Keratinocyte (primary cell): ENCODE measurements at regions not wholly inside any gene's neighbourhood (a gene's known extent, or its start where the extent isn't known, plus 50 kb on each side); places are given as distances from the start of the nearest gene placed in this dataset.

ENCODE experiments used
- DNase-seq: peaks from one replicate; pipeline ENCODE4 v3.0.0-alpha.2; 2011; ENCODE audit warnings: low read depth, missing footprints, low spot score
- FAIRE-seq: peaks from 2 replicates; lab custom pipeline; 2011; peaks lifted over from hg19 to GRCh38; lab: Jason Lieb, UNC
- H2AFZ ChIP-seq: 2 replicates; pipeline ENCODE4 v1.6.0; 2012; ENCODE audit warnings: low read length, control low read depth, inconsistent platforms; ENCODE audit not compliant: control insufficient read depth
- H3K27ac ChIP-seq: 2 replicates; pipeline ENCODE4 v1.5.1; 2011; ENCODE audit warnings: low read length; ENCODE audit not compliant: control insufficient read depth, insufficient read depth
- H3K27me3 ChIP-seq: 3 replicates; pipeline ENCODE4 v1.6.0; 2011; ENCODE audit warnings: low read length; ENCODE audit not compliant: control insufficient read depth, insufficient read depth; ENCODE audit errors: extremely low read depth
- H3K36me3 ChIP-seq, 2 experiments: 2 replicates in 1 of 2; 3 replicates in 1 of 2; pipeline ENCODE4 v1.5.1; 2011; ENCODE audit warnings: low read length in 2 of 2, mild to moderate bottlenecking in 1 of 2; ENCODE audit not compliant: control insufficient read depth in 2 of 2, insufficient read depth in 2 of 2; ENCODE audit errors: extremely low read depth in 1 of 2
- H3K4me1 ChIP-seq: 3 replicates; pipeline ENCODE4 v1.5.1; 2011; ENCODE audit warnings: low read length; ENCODE audit not compliant: control insufficient read depth, insufficient read depth; ENCODE audit errors: extremely low read depth
- H3K4me2 ChIP-seq: 3 replicates; pipeline ENCODE4 v1.6.0; 2011; ENCODE audit warnings: low read depth, low read length; ENCODE audit not compliant: control insufficient read depth, insufficient read depth; ENCODE audit errors: extremely low read depth
- H3K4me3 ChIP-seq, 3 experiments: fragments of 200-600 bp in 1 of 3; sonication (generic) in 1 of 3; 2 replicates in 2 of 3; 3 replicates in 1 of 3; pipeline ENCODE4 v1.5.1; 2011 to 2016; ENCODE audit warnings: low read length in 3 of 3, mild to moderate bottlenecking in 3 of 3, control low read depth in 2 of 3, inconsistent platforms in 1 of 3, low read depth in 1 of 3, mixed read lengths in 1 of 3, mixed run types in 1 of 3, moderate library complexity in 1 of 3; ENCODE audit not compliant: control insufficient read depth in 2 of 3, insufficient read depth in 2 of 3; ENCODE audit errors: extremely low read depth in 1 of 3
- H3K79me2 ChIP-seq: 2 replicates; pipeline ENCODE4 v1.6.0; 2012; ENCODE audit warnings: low read length; ENCODE audit not compliant: control insufficient read depth, insufficient read depth
- H3K9ac ChIP-seq: 3 replicates; pipeline ENCODE4 v1.6.0; 2011; ENCODE audit warnings: low read length; ENCODE audit not compliant: control insufficient read depth, insufficient read depth; ENCODE audit errors: extremely low read depth
- H3K9me1 ChIP-seq: 3 replicates; pipeline ENCODE4 v1.6.0; 2011; ENCODE audit warnings: low read length; ENCODE audit not compliant: control insufficient read depth, insufficient read depth; ENCODE audit errors: extremely low read depth
- H3K9me3 ChIP-seq: 2 replicates; pipeline ENCODE4 v1.5.1; 2012; ENCODE audit warnings: low read depth, low read length; ENCODE audit not compliant: control insufficient read depth
- H4K20me1 ChIP-seq: 3 replicates; pipeline ENCODE4 v1.6.0; 2011; ENCODE audit warnings: low read length; ENCODE audit not compliant: control insufficient read depth, insufficient read depth; ENCODE audit errors: extremely low read depth
- EZH2 ChIP-seq: IDR thresholded peaks from one replicate; pipeline ENCODE4 v1.6.1; 2012; ENCODE audit warnings: inconsistent platforms, mild to moderate bottlenecking, low read length, moderate library complexity
- dilution Hi-C: fragments of 300-500 bp; cut with MboI; formaldehyde crosslinking; loops from one replicate; pipeline ENCODE4 v1.7.0; 2020; ENCODE audit warnings: low sequenced_read_pairs; ENCODE audit not compliant: extremely low pct_ligation_motif_present
- TF ChIP-seq, protein P1 (sequence below), 3 experiments: IDR thresholded peaks in 1 of 3; conservative IDR thresholded peaks in 1 of 3; optimal IDR thresholded peaks in 1 of 3; 2 replicates in 2 of 3; 3 replicates in 1 of 3; pipeline versions ENCODE3 to v1.5.1; 2011; ENCODE audit warnings: low read length in 3 of 3, mild to moderate bottlenecking in 3 of 3, moderate library complexity in 2 of 3, control low read depth in 1 of 3, inconsistent platforms in 1 of 3; ENCODE audit not compliant: insufficient read depth in 2 of 3; ENCODE audit errors: extremely low read depth in 1 of 3

DNA sequence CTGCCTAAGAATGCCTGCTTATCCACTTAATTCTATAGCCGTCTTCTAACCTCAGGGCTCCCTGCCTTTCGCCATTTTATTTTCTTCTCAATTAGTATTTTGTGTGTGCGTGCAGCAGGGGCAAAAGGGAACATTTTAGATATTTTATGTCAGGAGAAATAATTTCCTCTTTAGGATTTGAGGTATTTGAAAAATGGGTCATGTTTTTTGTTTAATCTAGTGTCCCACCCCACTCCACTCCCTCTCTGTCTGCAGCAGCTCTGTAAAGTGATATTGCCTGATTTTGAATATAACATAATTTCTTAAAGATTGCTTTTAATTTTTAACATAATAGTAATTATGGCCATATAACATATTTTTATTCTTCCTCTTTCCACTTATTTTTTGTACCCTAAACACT lies 593.2 kb upstream of the DPPA4 start:
- FAIRE-seq (no peak), DNase-seq (no peak)
- H3K9me1 ChIP-seq, result no peaks in the 10 kb centered on the region
- TF ChIP-seq, protein P1, sequence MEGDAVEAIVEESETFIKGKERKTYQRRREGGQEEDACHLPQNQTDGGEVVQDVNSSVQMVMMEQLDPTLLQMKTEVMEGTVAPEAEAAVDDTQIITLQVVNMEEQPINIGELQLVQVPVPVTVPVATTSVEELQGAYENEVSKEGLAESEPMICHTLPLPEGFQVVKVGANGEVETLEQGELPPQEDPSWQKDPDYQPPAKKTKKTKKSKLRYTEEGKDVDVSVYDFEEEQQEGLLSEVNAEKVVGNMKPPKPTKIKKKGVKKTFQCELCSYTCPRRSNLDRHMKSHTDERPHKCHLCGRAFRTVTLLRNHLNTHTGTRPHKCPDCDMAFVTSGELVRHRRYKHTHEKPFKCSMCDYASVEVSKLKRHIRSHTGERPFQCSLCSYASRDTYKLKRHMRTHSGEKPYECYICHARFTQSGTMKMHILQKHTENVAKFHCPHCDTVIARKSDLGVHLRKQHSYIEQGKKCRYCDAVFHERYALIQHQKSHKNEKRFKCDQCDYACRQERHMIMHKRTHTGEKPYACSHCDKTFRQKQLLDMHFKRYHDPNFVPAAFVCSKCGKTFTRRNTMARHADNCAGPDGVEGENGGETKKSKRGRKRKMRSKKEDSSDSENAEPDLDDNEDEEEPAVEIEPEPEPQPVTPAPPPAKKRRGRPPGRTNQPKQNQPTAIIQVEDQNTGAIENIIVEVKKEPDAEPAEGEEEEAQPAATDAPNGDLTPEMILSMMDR (optimal IDR thresholded peaks at IDR 0.05 in 1 of 3, IDR thresholded peaks at IDR 0.05 in 1 of 3, conservative IDR thresholded peaks at IDR 0.05 in 1 of 3; ENCODE audit: extremely low read depth in 1 of 3, insufficient read depth in 2 of 3, low read length in 3 of 3), result no peak
- H4K20me1 ChIP-seq, result no peaks in the 10 kb centered on the region
- dilution Hi-C loops, result no loop called here
- H3K27me3 ChIP-seq, result no peaks in the 10 kb centered on the region
- peak overlapping the region; percentile 47 for H2AFZ ChIP-seq
- no peaks in the 10 kb centered on the region for H3K79me2 ChIP-seq
- H3K4me1 ChIP-seq, result peaks cover 13% of the 10 kb centered on the region
- H3K4me2 ChIP-seq, result peak overlapping the region; percentile 23
- no peak overlapping the region for H3K27ac ChIP-seq
- H3K9ac ChIP-seq, result no peak overlapping the region
- H3K36me3 ChIP-seq, result no peaks in the 10 kb centered on the region
- H3K4me3 ChIP-seq, result no peak overlapping the region
- no peaks in the 10 kb centered on the region for H3K9me3 ChIP-seq

GRCh38 chr3:109933576-109933975 lies 596.2 kb upstream of the DPPA4 start:
- DNase-seq (no peak), FAIRE-seq (no peak)
- peaks cover 4% of the 10 kb centered on the region for H3K4me1 ChIP-seq
- no peak overlapping the region for H3K27ac ChIP-seq
- no peaks in the 10 kb centered on the region for H3K9me3 ChIP-seq
- no peaks in the 10 kb centered on the region for H3K27me3 ChIP-seq
- no peaks in the 10 kb centered on the region for H3K36me3 ChIP-seq
- no peak overlapping the region for H3K4me3 ChIP-seq
- H3K9me1 ChIP-seq, result no peaks in the 10 kb centered on the region
- dilution Hi-C loops, result no loop called here
- TF ChIP-seq, protein P1 (optimal IDR thresholded peaks at IDR 0.05 in 1 of 3, IDR thresholded peaks at IDR 0.05 in 1 of 3, conservative IDR thresholded peaks at IDR 0.05 in 1 of 3; ENCODE audit: extremely low read depth in 1 of 3, insufficient read depth in 2 of 3, low read length in 3 of 3), result no peak
- no peak for TF ChIP-seq EZH2
- H3K9ac ChIP-seq, result no peak overlapping the region
- H4K20me1 ChIP-seq, result no peaks in the 10 kb centered on the region
- no peaks in the 10 kb centered on the region for H3K79me2 ChIP-seq
- no peak overlapping the region for H3K4me2 ChIP-seq
- no peak overlapping the region for H2AFZ ChIP-seq
